ENCODE measurements at regions not wholly inside any gene's neighbourhood (a gene's known extent, or its start where the extent isn't known, plus 50 kb on each side); places are given as distances from the start of the nearest gene placed in this dataset.

DNA sequence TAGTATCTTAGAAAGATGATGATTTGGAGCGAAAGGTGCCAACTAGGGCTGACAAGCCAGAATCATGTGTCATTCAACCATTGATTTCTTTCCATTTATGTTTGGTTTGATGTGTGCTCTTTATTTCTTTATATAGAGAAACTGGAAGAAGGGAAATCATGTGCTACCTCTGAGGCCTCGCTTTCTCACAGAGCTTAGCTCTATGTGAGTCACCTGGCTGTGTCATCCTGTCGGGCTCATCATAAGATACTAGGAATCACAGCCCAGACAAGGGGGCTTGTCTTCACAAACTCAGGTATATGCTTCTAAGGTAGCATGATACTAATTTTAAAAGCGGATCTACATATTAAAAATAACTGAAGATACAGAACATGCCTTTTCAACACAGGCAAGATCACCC, 81.7 kb upstream of the GPM6B start:
- H3K4me3 Mint-ChIP-seq (ENCODE audit: low read depth), result no peak overlapping the region
- no peak for DNase-seq (ENCODE audit: low spot score)
- intact Hi-C loops (cut with micrococcal nuclease), result loop anchor here (1.0 kb wide), 1 partner anchor 132 kb away; no protein-coding TSS in a partner anchor
- H3K27me3 Mint-ChIP-seq (ENCODE audit: low read depth), result no peaks in the 10 kb centered on the region
- H3K36me3 Mint-ChIP-seq (ENCODE audit: low read depth), result no peaks in the 10 kb centered on the region
- no peaks in the 10 kb centered on the region for H3K9me3 Mint-ChIP-seq
- H3K27ac Mint-ChIP-seq, result no peak overlapping the region
- H3K4me1 Mint-ChIP-seq (ENCODE audit: low read depth), result no peaks in the 10 kb centered on the region

DNA sequence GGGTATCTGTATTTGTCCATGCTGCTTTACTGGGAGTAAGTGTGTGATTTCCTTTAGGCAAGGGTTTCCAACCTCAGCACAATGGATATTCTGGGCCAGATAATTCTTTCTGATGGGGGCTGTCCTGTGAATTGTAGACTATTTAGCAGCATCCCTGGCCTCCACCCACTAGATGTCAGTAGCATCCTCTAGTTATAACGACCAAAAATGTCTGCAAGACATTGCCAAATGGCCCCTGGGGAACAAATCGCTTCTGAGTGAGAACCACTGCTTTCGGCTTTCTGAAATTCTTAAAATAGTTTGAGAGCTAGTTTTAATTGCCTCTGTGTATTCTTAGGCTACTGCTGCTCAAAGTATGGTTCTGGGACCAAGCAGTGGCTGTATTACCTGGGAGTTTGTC, 81.2 kb upstream of the GPM6B start:
- no peaks in the 10 kb centered on the region for H3K9me3 Mint-ChIP-seq
- intact Hi-C loops (cut with micrococcal nuclease), result loop anchor here (1.0 kb wide), 1 partner anchor 132 kb away; no protein-coding TSS in a partner anchor
- no peak overlapping the region for H3K4me3 Mint-ChIP-seq (ENCODE audit: low read depth)
- no peaks in the 10 kb centered on the region for H3K36me3 Mint-ChIP-seq (ENCODE audit: low read depth)
- no peaks in the 10 kb centered on the region for H3K4me1 Mint-ChIP-seq (ENCODE audit: low read depth)
- no peak overlapping the region for H3K27ac Mint-ChIP-seq
- no peak for DNase-seq (ENCODE audit: low spot score)
- H3K27me3 Mint-ChIP-seq (ENCODE audit: low read depth), result no peaks in the 10 kb centered on the region

DNA sequence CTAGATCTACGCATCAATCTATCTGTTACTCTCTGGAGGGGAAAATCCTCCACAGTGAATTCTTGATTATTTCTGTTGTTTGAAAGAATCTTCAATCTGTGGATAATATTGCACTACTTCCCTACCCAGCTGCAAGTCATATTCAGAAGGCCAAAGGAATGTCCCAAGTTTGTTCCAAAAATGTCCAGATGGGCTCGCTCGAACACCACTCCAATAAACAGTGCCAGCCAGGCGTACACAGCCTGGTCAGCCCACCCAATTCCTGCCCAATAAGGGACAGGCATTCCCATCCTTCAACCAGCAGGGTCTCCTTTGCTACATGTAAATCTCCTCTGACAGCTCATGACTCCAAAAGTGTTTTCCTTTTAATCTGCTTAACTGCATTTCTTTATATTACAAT, 80.7 kb upstream of the GPM6B start:
- intact Hi-C loops (cut with micrococcal nuclease), result no loop called here
- no peaks in the 10 kb centered on the region for H3K27me3 Mint-ChIP-seq (ENCODE audit: low read depth)
- no peak for DNase-seq (ENCODE audit: low spot score)
- H3K4me3 Mint-ChIP-seq (ENCODE audit: low read depth), result no peak overlapping the region
- no peaks in the 10 kb centered on the region for H3K4me1 Mint-ChIP-seq (ENCODE audit: low read depth)
- H3K9me3 Mint-ChIP-seq, result no peaks in the 10 kb centered on the region
- H3K27ac Mint-ChIP-seq, result no peak overlapping the region
- H3K36me3 Mint-ChIP-seq (ENCODE audit: low read depth), result no peaks in the 10 kb centered on the region

DNA sequence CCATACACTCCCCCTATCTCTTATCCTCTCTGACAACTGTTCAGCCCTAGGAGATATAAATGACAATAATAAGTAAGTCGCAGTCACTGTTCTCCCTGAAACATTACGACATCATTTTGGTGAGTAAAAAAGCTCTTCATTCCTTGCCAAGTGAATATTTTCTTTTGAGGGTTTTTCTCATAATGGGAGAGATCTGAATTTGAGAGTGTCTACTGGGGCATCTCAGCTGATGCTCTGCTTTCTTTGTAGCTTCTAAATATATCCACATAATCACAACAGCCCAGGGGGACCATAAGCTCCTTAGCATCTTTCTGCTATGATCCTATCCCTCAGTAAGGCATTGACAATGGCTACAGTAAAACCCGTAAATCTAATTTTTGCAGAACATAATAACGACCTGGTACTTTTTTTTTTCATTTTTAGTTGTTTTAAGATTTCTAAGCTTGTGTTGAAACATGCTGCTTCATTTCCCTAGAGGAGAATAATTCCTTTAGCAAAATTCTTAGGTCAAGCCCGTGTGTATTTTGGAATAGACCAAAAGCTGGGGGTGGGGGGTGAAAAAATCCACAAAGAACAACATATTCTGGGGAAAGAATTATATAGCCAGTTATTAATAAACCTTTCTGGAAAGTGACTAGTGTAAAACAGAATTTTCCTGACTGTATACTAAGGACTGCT, 78.1 kb upstream of the GPM6B start:
- DNase-seq (ENCODE audit: low spot score), result no peak
- intact Hi-C loops (cut with micrococcal nuclease), result no loop called here
- no peak overlapping the region for H3K27ac Mint-ChIP-seq
- H3K27me3 Mint-ChIP-seq (ENCODE audit: low read depth), result no peaks in the 10 kb centered on the region
- H3K36me3 Mint-ChIP-seq (ENCODE audit: low read depth), result no peaks in the 10 kb centered on the region
- no peak overlapping the region for H3K4me3 Mint-ChIP-seq (ENCODE audit: low read depth)
- H3K4me1 Mint-ChIP-seq (ENCODE audit: low read depth), result no peaks in the 10 kb centered on the region
- H3K9me3 Mint-ChIP-seq, result no peaks in the 10 kb centered on the region

DNA sequence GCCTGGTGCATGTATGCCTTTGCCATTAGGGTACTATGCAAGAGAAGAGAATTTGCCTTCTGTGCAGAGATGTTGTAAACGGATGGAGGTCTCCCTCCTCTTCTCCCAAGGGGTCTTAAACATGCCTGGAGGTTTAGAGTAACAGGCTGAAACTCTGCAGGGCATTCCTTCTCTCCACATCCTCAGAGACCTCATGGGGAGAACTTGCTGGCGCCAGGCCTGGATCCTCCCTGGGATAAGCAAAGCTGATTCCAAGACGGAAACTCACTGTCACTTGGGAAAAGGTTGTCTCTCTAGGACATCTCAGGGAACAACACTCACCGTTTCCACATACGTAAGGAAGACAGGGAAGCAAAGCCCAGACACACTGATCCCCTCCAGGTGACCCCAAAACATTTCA, 76.9 kb upstream of the GPM6B start:
- no peaks in the 10 kb centered on the region for H3K27me3 Mint-ChIP-seq (ENCODE audit: low read depth)
- no peaks in the 10 kb centered on the region for H3K4me1 Mint-ChIP-seq (ENCODE audit: low read depth)
- DNase-seq (ENCODE audit: low spot score), result no peak
- H3K36me3 Mint-ChIP-seq (ENCODE audit: low read depth), result no peaks in the 10 kb centered on the region
- intact Hi-C loops (cut with micrococcal nuclease), result no loop called here
- H3K9me3 Mint-ChIP-seq, result no peaks in the 10 kb centered on the region
- no peak overlapping the region for H3K4me3 Mint-ChIP-seq (ENCODE audit: low read depth)
- H3K27ac Mint-ChIP-seq, result no peak overlapping the region

DNA sequence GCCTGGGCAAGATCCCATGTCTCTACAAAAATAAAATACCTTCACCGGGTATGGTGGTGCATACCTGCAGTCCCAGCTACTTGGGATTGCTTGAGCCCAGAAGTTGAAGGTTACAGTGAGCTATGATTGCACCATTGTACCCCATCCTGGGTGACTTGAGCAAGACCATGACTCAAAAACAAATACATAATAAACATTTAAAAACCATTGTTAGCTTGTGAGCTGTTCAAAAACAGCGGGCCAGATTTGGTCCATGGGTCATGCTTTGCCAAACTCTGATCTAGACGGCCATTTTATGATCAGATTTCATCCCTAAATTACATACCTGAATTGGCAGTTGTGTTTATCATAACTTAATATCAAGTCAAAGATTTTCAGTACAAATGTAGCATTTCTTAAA, 76.0 kb upstream of the GPM6B start:
- Mint-ChIP-seq H3K36me3 (ENCODE audit: low read depth) (no peaks in the 10 kb centered on the region), H3K27ac (no peak overlapping the region), H3K4me3 (ENCODE audit: low read depth) (no peak overlapping the region), H3K4me1 (ENCODE audit: low read depth) (no peaks in the 10 kb centered on the region), H3K27me3 (ENCODE audit: low read depth) (no peaks in the 10 kb centered on the region), H3K9me3 (no peaks in the 10 kb centered on the region)
- DNase-seq (ENCODE audit: low spot score), result no peak
- intact Hi-C loops (cut with micrococcal nuclease), result no loop called here

DNA sequence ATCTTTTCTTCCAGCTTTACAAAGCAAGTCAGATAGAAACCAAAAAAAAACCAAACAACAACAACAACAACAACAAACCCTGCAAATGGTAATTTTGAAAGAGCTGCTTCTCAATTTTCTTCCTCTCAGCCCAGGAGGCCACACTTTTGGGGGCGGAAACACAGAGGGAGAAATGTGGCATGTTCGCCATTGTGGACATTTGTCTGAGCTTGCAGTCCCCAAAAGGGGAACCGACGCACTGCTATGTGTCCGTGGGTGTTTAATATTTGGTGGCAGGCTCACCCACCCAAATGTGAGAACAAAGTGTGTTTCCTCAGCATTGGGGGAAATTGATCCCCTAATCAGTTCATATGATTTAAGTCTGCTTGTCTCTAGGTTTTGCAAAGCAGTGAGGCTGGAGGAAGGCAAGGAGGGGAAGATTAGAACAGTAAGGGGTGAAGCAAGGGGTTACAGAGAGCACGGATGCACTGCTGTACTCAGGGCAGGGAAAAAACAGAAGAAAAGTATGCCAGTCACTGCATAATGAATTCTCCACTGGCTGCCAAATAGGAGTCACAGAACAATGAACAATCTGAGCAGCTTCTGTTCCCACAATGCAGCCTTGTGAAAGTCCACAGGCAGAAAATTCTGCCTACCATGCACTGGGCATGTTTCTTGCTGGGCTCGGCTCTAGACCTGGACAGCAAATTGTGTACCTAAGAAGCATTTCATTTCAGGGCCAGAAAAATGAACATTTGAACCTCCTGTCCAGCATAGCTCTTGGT, 74.7 kb upstream of the GPM6B start:
- Mint-ChIP-seq H3K27ac (no peak overlapping the region), H3K27me3 (ENCODE audit: low read depth) (no peaks in the 10 kb centered on the region), H3K4me3 (ENCODE audit: low read depth) (no peak overlapping the region), H3K36me3 (ENCODE audit: low read depth) (no peaks in the 10 kb centered on the region), H3K4me1 (ENCODE audit: low read depth) (no peaks in the 10 kb centered on the region), H3K9me3 (no peaks in the 10 kb centered on the region)
- intact Hi-C loops (cut with micrococcal nuclease), result no loop called here
- no peak for DNase-seq (ENCODE audit: low spot score)

DNA sequence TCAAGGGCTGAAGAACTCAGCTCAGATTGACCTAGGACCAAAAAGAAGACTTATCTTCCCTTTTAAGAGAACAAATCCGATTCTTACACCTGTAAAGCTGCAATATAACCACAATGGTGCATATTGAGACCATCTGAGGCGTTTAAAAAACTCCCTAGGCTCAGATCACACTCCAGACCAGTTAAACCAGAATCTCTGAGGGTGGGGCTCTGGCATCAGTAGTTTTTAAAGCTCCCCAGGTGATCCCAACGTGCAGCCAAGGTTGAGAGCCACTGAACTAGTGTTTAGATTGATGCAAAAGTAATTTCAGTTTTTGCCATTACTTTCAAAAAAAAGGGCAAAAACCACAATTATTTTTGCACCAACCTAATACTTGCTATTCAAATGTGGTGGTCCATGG, 73.9 kb upstream of the GPM6B start:
- Mint-ChIP-seq H3K9me3 (no peaks in the 10 kb centered on the region), H3K27me3 (ENCODE audit: low read depth) (no peaks in the 10 kb centered on the region), H3K36me3 (ENCODE audit: low read depth) (no peaks in the 10 kb centered on the region), H3K4me3 (ENCODE audit: low read depth) (no peak overlapping the region), H3K27ac (no peak overlapping the region), H3K4me1 (ENCODE audit: low read depth) (no peaks in the 10 kb centered on the region)
- intact Hi-C loops (cut with micrococcal nuclease), result no loop called here
- DNase-seq (ENCODE audit: low spot score), result no peak

DNA sequence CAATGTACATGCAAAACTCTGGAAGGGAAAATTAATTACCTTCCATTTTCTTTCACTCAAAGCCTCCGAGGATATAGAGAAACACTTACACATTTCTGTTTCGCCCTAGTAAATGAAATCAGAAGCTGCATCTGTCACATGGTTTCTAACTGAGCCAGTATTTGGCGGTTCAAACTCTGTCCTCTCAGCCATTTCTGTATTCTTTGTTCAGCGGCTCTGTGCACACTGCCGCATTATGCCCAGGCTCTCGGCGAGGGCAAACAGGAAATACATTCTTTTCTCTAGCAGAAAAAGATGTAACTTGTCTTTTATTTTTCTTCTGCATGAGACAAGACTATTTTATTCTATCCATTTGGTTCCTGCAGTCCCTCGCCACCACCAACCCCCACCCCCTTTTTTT, 71.4 kb upstream of the GPM6B start:
- no peak overlapping the region for H3K27ac Mint-ChIP-seq
- H3K36me3 Mint-ChIP-seq (ENCODE audit: low read depth), result no peaks in the 10 kb centered on the region
- intact Hi-C loops (cut with micrococcal nuclease), result no loop called here
- H3K27me3 Mint-ChIP-seq (ENCODE audit: low read depth), result no peaks in the 10 kb centered on the region
- DNase-seq (ENCODE audit: low spot score), result no peak
- no peak overlapping the region for H3K4me3 Mint-ChIP-seq (ENCODE audit: low read depth)
- no peaks in the 10 kb centered on the region for H3K4me1 Mint-ChIP-seq (ENCODE audit: low read depth)
- H3K9me3 Mint-ChIP-seq, result no peaks in the 10 kb centered on the region

DNA sequence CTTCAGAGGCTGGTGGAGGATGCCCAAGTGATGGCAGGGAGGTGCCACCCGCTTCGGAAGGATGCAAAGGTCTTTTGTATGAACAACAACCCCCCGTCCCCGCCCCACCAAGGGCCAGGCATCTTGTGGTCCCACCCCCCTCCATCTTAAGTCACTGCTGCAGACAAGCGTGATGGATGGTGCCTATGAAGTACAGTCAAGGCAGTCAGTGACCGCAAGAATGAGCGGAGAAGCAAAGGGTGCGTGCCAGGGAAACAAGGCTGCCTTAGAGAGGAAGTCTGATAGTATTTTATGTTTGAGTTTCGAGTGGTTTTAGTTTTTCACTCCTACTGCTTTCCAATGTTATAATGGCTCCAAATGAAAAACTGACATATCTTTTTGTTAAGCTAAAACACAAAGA, 68.7 kb upstream of the GPM6B start:
- DNase-seq (ENCODE audit: low spot score), result no peak
- H3K36me3 Mint-ChIP-seq (ENCODE audit: low read depth), result no peaks in the 10 kb centered on the region
- no peaks in the 10 kb centered on the region for H3K27me3 Mint-ChIP-seq (ENCODE audit: low read depth)
- no peak overlapping the region for H3K27ac Mint-ChIP-seq
- H3K4me1 Mint-ChIP-seq (ENCODE audit: low read depth), result no peaks in the 10 kb centered on the region
- no peaks in the 10 kb centered on the region for H3K9me3 Mint-ChIP-seq
- H3K4me3 Mint-ChIP-seq (ENCODE audit: low read depth), result no peak overlapping the region
- intact Hi-C loops (cut with micrococcal nuclease), result no loop called here

DNA sequence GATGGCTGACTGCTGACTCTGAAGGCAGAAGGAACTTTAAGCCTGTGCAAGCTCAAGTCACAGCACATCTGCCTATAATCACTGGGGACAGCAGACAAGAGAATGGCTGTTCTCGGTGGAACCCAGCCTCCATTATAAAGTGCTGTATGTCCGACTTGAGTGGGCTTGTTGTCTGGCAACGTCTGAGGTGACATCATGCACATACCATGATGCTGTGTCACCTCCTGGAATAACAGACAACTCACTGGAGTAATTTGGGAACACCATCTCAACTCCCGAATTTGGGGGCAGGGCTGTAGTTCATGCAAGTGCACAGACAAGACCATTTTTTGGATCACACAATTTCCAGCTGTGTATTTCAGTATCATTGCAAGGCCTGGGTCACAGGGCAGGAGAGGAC, 59.8 kb upstream of the GPM6B start:
- Mint-ChIP-seq H3K4me1 (ENCODE audit: low read depth) (no peaks in the 10 kb centered on the region), H3K27ac (no peak overlapping the region), H3K4me3 (ENCODE audit: low read depth) (no peak overlapping the region), H3K36me3 (ENCODE audit: low read depth) (no peaks in the 10 kb centered on the region), H3K9me3 (no peaks in the 10 kb centered on the region), H3K27me3 (ENCODE audit: low read depth) (peaks cover 2% of the 10 kb centered on the region)
- DNase-seq (ENCODE audit: low spot score), result no peak
- intact Hi-C loops (cut with micrococcal nuclease), result no loop called here

DNA sequence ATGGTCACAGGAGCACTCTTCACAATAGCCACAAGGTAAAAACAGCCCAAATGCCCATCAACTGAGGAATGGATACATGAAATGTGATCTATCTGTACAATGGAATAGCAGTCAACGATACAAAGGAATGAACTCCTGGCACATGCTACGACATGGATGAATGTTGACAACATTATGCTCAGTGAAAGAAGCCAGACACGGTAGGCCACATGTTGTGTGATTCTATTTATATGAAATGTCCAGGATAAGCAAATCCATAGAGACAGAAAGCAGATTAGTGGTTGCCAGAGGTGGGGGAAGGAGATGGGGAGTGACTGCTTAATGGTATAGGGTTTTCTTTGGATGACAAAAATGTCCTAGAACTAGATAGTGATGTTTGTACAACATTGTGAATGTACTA, 58.7 kb upstream of the GPM6B start:
- Mint-ChIP-seq H3K27me3 (ENCODE audit: low read depth) (peaks cover 2% of the 10 kb centered on the region), H3K27ac (no peak overlapping the region), H3K4me1 (ENCODE audit: low read depth) (no peaks in the 10 kb centered on the region), H3K4me3 (ENCODE audit: low read depth) (no peak overlapping the region), H3K36me3 (ENCODE audit: low read depth) (no peaks in the 10 kb centered on the region), H3K9me3 (no peaks in the 10 kb centered on the region)
- no peak for DNase-seq (ENCODE audit: low spot score)
- intact Hi-C loops (cut with micrococcal nuclease), result no loop called here

DNA sequence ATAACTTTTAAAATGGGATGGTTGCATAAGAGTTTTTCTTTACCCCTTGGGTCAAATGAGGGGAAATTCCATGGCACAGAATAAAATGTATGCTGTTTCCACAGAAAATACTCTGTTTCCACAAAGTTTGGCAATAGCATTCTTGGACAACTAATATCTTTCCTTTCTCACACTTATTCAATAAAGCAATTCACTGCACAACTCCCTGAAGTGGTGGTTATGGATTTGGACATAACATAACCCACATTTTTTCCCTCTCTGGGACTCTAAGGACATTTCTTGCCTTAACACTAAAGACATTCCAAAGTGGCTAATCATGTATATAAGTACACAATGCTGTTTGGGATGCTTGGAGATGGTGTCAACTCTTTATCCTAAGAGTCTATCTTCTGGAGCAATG, 51.7 kb upstream of the GPM6B start:
- Mint-ChIP-seq H3K27me3 (ENCODE audit: low read depth) (peaks cover 14% of the 10 kb centered on the region), H3K27ac (no peak overlapping the region), H3K36me3 (ENCODE audit: low read depth) (no peaks in the 10 kb centered on the region), H3K4me1 (ENCODE audit: low read depth) (no peaks in the 10 kb centered on the region), H3K9me3 (no peaks in the 10 kb centered on the region), H3K4me3 (ENCODE audit: low read depth) (no peak overlapping the region)
- no peak for DNase-seq (ENCODE audit: low spot score)
- intact Hi-C loops (cut with micrococcal nuclease), result no loop called here
